Testis (tissue), 2 donors: ENCODE measurements at regions not wholly inside any gene's neighbourhood (a gene's known extent, or its start where the extent isn't known, plus 50 kb on each side); places are given as distances from the start of the nearest gene placed in this dataset.

ENCODE experiments used
- DNase-seq: peaks from one replicate; pipeline ENCODE4 v3.0.0-alpha.2; 2019
- H3K27ac ChIP-seq, 2 donors: fragments of 200-600 bp; sonication (generic); one replicate each; pipeline ENCODE4 v1.5.1; 2019
- H3K27me3 ChIP-seq: fragments of 200-600 bp; sonication (generic); one replicate; pipeline ENCODE4 v1.5.1; 2019
- H3K36me3 ChIP-seq: fragments of 200-600 bp; sonication (generic); one replicate; pipeline ENCODE4 v1.5.1; 2017; ENCODE audit warnings: low read depth; ENCODE audit errors: missing control alignments
- H3K4me1 ChIP-seq: fragments of 200-600 bp; sonication (generic); one replicate; pipeline ENCODE4 v1.5.1; 2019
- H3K4me3 ChIP-seq, 2 donors: fragments of 200-600 bp; sonication (generic); one replicate each; pipeline ENCODE4 v1.5.1; 2017 to 2019
- H3K9me3 ChIP-seq: fragments of 200-600 bp; sonication (generic); one replicate; pipeline ENCODE4 v1.5.1; 2017
- CTCF ChIP-seq, 3 experiments: fragments of 450-650 bp in 2 of 3; fragments of 200-600 bp in 1 of 3; sonication (generic) in 1 of 3; IDR thresholded peaks; one replicate each; pipeline ENCODE4 v1.5.1; 2016 to 2019; ENCODE audit warnings: antibody characterized with exemption in 3 of 3, mild to moderate bottlenecking in 2 of 3, moderate library complexity in 1 of 3
- POLR2A ChIP-seq: fragments of 450-650 bp; IDR thresholded peaks from one replicate; pipeline ENCODE4 v1.6.1; 2017; ENCODE audit warnings: antibody characterized with exemption, mild to moderate bottlenecking, moderate library complexity
- WGBS, 2 donors: methylation state at CpG; one replicate each; pipeline ENCODE4 v1.1.5; 2018; 5-methylcytosine and 5-hydroxymethylcytosine counted together
- intact Hi-C: fragments of 100-400 bp; cut with DNase I; formaldehyde crosslinking; loops from one replicate; pipeline ENCODE4 v1.15.1; 2023; ENCODE audit warnings: low total_unique reads

- Histone ChIP-seq H3K27me3 (no peaks in the 10 kb centered on the region), H3K27ac (no peak overlapping the region), H3K9me3 (no peaks in the 10 kb centered on the region), H3K4me3 (no peak overlapping the region), H3K36me3 (no peaks in the 10 kb centered on the region), H3K4me1 (no peaks in the 10 kb centered on the region)
- intact Hi-C loops = no loop called here
- DNase-seq = no peak
- TF ChIP-seq CTCF (IDR thresholded peaks at IDR 0.05) (no peak), POLR2A (no peak)
Observed at GRCh38 chr13:65301506-65301905, 1928.6 kb downstream of the PCDH9 start.

GRCh38 chr13:65300220-65300619 is 1929.9 kb downstream of the PCDH9 start:
- no peak overlapping the region for H3K27ac ChIP-seq
- no peak for DNase-seq
- H3K36me3 ChIP-seq = no peaks in the 10 kb centered on the region
- TF ChIP-seq POLR2A = no peak
- no peak for TF ChIP-seq CTCF (IDR thresholded peaks at IDR 0.05)
- no peaks in the 10 kb centered on the region for H3K9me3 ChIP-seq
- H3K27me3 ChIP-seq = no peaks in the 10 kb centered on the region
- H3K4me1 ChIP-seq = no peaks in the 10 kb centered on the region
- intact Hi-C loops = no loop called here
- H3K4me3 ChIP-seq = no peak overlapping the region

- no peak for TF ChIP-seq POLR2A
- TF ChIP-seq CTCF (IDR thresholded peaks at IDR 0.05) = no peak
- Histone ChIP-seq H3K27me3 (no peaks in the 10 kb centered on the region), H3K4me3 (no peak overlapping the region), H3K4me1 (no peaks in the 10 kb centered on the region), H3K9me3 (no peaks in the 10 kb centered on the region), H3K27ac (no peak overlapping the region), H3K36me3 (no peaks in the 10 kb centered on the region)
- intact Hi-C loops = no loop called here
- DNase-seq = no peak
- 86 to 93% methylated on average over 4 of the region's 4 CpGs for WGBS, 2 donors
Observed at GRCh38 chr13:65293530-65294198, 1936.5 kb downstream of the PCDH9 start.

- Histone ChIP-seq H3K27ac (no peak overlapping the region), H3K36me3 (no peaks in the 10 kb centered on the region), H3K27me3 (no peaks in the 10 kb centered on the region), H3K9me3 (no peaks in the 10 kb centered on the region), H3K4me3 (no peak overlapping the region), H3K4me1 (no peaks in the 10 kb centered on the region)
- no peak for DNase-seq
- TF ChIP-seq CTCF (IDR thresholded peaks at IDR 0.05) (no peak), POLR2A (no peak)
- intact Hi-C loops = no loop called here
- whole genome bisulfite sequencing, 2 donors = 32 to 38% methylated on average over 2 of the region's 2 CpGs
Observed at GRCh38 chr13:65292488-65292901, 1937.6 kb downstream of the PCDH9 start.

GRCh38 chr13:65287405-65287804 is 1942.7 kb downstream of the PCDH9 start:
- WGBS, 2 donors = 92 to 94% methylated on average over 1 of the region's 1 CpG
- H3K27ac ChIP-seq = no peak overlapping the region
- no peak overlapping the region for H3K4me3 ChIP-seq
- no peaks in the 10 kb centered on the region for H3K4me1 ChIP-seq
- no peaks in the 10 kb centered on the region for H3K9me3 ChIP-seq
- intact Hi-C loops = no loop called here
- DNase-seq = no peak
- H3K27me3 ChIP-seq = no peaks in the 10 kb centered on the region
- no peak for TF ChIP-seq POLR2A
- no peak for TF ChIP-seq CTCF (IDR thresholded peaks at IDR 0.05)
- H3K36me3 ChIP-seq = no peaks in the 10 kb centered on the region
